Ascending aorta (tissue), 2 donors: ENCODE measurements at regions not wholly inside any gene's neighbourhood (a gene's known extent, or its start where the extent isn't known, plus 50 kb on each side); places are given as distances from the start of the nearest gene placed in this dataset.

Source experiments
- DNase-seq, 2 donors: peaks; one replicate each; pipeline ENCODE4 v3.0.0-alpha.2; 2019; ENCODE audit warnings: low spot score in 2 of 2
- H3K27ac ChIP-seq, 2 donors: fragments of 200-600 bp; sonication (generic); one replicate each; pipeline ENCODE4 v1.5.1; 2016 to 2017; ENCODE audit warnings: mild to moderate bottlenecking in 1 of 2
- H3K27me3 ChIP-seq: fragments of 200-600 bp; sonication (generic); one replicate; pipeline ENCODE4 v1.5.1; 2017
- H3K36me3 ChIP-seq, 2 donors: fragments of 200-600 bp; sonication (generic); one replicate each; pipeline ENCODE4 v1.5.1; 2016
- H3K4me1 ChIP-seq, 2 donors: fragments of 200-600 bp; sonication (generic); one replicate each; pipeline ENCODE4 v1.5.1; 2016 to 2017; ENCODE audit warnings: mild to moderate bottlenecking in 1 of 2
- H3K4me3 ChIP-seq, 2 donors: fragments of 200-600 bp; sonication (generic); one replicate each; pipeline ENCODE4 v1.5.1; 2016 to 2017; ENCODE audit warnings: mild to moderate bottlenecking in 1 of 2
- H3K9me3 ChIP-seq, 2 donors: fragments of 200-600 bp; sonication (generic); one replicate each; pipeline ENCODE4 v1.5.1; 2016
- intact Hi-C: fragments of 100-400 bp; cut with DNase I; formaldehyde crosslinking; loops from one replicate; pipeline ENCODE4 v1.15.1; 2023
- TF ChIP-seq, protein P1 (sequence below), 3 experiments: fragments of 200-600 bp in 2 of 3; fragments of 450-650 bp in 1 of 3; sonication (generic) in 2 of 3; IDR thresholded peaks; one replicate each; pipeline ENCODE4 v1.5.1; 2016 to 2019; ENCODE audit warnings: antibody characterized with exemption in 3 of 3, mild to moderate bottlenecking in 1 of 3, moderate library complexity in 1 of 3

DNA sequence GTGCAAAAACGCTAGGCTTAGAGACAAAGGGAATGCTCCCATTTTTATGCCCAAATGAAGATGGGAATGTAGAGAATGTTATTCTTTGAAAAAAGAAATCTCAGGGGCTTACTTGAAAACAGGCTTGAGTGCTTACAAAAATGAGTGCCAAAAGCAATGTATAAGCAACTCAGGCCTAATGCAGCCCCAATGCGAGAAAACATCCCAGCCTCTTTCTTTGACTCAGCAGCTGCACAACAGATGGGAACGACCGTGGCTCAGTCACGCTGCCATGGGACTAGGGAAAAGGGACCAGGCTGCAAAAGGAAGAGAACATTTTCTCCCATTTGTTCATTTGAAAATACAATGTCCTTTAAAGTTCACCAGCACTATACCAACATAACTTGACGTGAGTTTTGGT, 246.4 kb upstream of the LRIG1 start:
- Histone ChIP-seq H3K36me3 (no peaks in the 10 kb centered on the region), H3K9me3 (no peaks in the 10 kb centered on the region), H3K4me1 (no peaks in the 10 kb centered on the region), H3K27ac (no peak overlapping the region), H3K27me3 (no peaks in the 10 kb centered on the region), H3K4me3 (no peak overlapping the region)
- intact Hi-C loops = no loop called here
- DNase-seq = no peak
- TF ChIP-seq, protein P1, sequence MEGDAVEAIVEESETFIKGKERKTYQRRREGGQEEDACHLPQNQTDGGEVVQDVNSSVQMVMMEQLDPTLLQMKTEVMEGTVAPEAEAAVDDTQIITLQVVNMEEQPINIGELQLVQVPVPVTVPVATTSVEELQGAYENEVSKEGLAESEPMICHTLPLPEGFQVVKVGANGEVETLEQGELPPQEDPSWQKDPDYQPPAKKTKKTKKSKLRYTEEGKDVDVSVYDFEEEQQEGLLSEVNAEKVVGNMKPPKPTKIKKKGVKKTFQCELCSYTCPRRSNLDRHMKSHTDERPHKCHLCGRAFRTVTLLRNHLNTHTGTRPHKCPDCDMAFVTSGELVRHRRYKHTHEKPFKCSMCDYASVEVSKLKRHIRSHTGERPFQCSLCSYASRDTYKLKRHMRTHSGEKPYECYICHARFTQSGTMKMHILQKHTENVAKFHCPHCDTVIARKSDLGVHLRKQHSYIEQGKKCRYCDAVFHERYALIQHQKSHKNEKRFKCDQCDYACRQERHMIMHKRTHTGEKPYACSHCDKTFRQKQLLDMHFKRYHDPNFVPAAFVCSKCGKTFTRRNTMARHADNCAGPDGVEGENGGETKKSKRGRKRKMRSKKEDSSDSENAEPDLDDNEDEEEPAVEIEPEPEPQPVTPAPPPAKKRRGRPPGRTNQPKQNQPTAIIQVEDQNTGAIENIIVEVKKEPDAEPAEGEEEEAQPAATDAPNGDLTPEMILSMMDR (IDR thresholded peaks at IDR 0.05) = no peak

DNA sequence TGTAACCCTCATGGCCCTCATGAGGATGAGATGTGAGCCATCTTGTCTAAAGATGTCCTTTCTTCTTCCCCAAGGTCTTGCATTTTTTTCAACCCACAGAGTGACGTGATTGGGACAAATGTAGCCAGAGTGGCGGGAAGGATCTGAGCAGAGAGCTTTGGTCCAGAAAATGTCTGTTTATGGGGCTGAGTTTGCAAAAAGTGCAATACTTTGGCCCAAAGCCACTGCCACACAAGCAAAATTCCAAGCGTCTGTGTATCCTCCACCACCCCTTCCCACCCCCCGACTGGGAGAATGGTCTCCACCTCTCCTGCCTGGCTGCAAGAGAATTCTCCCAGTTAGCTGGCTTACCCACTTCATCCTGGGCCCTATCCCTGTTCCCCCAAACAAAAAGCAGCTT, 246.9 kb upstream of the LRIG1 start:
- H3K27me3 ChIP-seq = no peaks in the 10 kb centered on the region
- intact Hi-C loops = no loop called here
- H3K36me3 ChIP-seq = no peaks in the 10 kb centered on the region
- H3K27ac ChIP-seq = no peak overlapping the region
- DNase-seq = no peak
- no peaks in the 10 kb centered on the region for H3K9me3 ChIP-seq
- TF ChIP-seq, protein P1 (IDR thresholded peaks at IDR 0.05) = no peak
- H3K4me1 ChIP-seq = no peaks in the 10 kb centered on the region
- no peak overlapping the region for H3K4me3 ChIP-seq

DNA sequence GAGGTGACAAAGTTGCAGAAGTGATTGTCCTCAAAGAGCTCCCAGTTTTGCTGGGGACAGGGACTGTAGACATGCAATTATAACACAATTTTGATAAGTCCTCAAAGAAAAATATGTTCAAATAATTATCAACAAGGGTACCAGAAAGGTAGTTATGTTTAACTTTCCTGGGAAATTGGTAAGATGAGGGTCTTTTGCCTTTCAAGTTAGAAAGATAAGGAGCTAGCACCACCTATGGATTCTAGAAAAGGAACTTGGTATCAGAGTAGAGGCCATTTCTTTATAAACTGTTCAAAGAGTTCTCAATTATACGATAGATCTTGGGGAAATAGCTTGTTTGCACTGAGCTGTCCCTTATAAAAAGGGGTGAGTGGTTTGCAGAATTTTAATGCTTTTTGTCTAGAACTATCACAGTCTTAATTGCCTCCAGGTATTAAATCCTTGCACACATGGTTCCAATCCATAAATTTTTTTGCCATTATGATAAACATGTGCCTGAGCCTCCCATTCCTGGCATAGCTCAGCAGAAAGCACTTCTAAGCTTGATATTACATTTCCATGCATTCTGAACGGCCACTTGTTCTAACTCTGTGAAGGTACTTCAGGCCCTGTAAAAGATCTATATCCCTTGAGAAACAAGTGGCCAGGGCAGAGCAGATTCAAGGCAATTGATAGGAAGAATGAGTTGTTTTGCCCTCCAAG, 247.5 kb upstream of the LRIG1 start:
- no peak for DNase-seq
- no peaks in the 10 kb centered on the region for H3K27me3 ChIP-seq
- TF ChIP-seq, protein P1 (IDR thresholded peaks at IDR 0.05) = no peak
- no peak overlapping the region for H3K4me3 ChIP-seq
- no peak overlapping the region for H3K27ac ChIP-seq
- intact Hi-C loops = no loop called here
- H3K36me3 ChIP-seq = no peaks in the 10 kb centered on the region
- H3K4me1 ChIP-seq = no peaks in the 10 kb centered on the region
- no peaks in the 10 kb centered on the region for H3K9me3 ChIP-seq

DNA sequence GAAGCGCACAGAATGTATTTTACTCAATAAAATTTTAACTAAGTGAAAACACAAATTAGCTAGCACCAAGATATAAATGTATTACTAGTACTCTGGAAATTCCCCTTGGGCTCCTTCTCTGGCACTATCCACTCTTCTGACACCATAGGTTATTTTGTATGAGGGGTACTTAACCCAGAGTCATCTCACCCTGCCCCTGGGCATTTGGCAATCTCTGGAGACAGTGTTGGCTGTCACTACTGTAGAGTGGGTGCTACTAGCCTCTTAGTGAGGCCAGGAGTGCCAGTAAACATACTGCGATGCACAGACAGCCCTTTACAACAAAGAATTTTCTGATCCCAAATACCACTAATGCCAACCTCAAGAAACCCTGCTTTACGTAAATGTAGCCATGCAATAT, 246.3 kb upstream of the KBTBD8 start:
- no peak overlapping the region for H3K4me3 ChIP-seq
- H3K27ac ChIP-seq = no peak overlapping the region
- no peaks in the 10 kb centered on the region for H3K27me3 ChIP-seq
- no peaks in the 10 kb centered on the region for H3K4me1 ChIP-seq
- TF ChIP-seq, protein P1 (IDR thresholded peaks at IDR 0.05) = no peak
- DNase-seq = no peak
- intact Hi-C loops = no loop called here
- H3K9me3 ChIP-seq = no peaks in the 10 kb centered on the region
- H3K36me3 ChIP-seq = no peaks in the 10 kb centered on the region

DNA sequence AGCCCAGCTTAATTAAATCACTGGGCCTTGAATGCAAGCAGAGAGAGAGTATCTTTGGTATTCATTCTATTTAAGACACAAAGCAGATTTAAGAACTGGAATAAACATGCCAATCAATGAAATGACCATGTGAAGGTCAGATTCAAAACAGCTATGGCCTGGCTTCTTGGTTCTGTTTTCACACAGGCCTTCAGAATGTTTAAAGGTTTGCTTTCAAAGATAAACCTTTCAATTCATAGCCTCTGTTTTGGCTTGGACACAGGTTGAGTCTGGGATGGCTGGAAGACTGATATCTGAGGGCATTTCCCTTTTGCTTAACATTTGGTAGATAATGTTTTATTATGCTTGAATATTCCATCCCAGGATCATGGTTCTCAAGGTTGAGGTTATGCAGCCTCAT, 244.4 kb upstream of the KBTBD8 start:
- Histone ChIP-seq H3K36me3 (no peaks in the 10 kb centered on the region), H3K4me3 (no peak overlapping the region), H3K27ac (no peak overlapping the region), H3K9me3 (no peaks in the 10 kb centered on the region), H3K4me1 (no peaks in the 10 kb centered on the region), H3K27me3 (no peaks in the 10 kb centered on the region)
- TF ChIP-seq, protein P1 (IDR thresholded peaks at IDR 0.05) = no peak
- DNase-seq = no peak
- intact Hi-C loops = no loop called here

DNA sequence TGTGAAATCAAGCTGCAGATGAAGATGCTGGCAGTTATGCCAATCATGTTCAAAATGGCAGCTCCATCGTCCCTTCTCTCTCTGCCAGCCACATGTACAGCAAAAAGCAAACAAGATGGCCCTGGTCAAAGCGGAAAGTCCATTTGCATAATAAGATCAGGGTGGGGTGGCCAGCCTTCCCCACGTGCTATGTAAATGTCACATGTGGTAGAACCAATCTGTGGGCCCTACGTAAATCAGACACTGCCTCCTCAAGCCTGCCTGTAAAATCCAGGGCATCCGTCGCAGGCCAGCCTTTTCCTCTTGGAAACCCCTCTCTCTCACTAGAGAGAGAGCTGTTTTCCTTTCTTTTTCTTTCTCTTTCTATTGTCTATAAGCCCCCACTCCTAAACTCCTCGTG, 243.5 kb upstream of the KBTBD8 start:
- Histone ChIP-seq H3K36me3 (no peaks in the 10 kb centered on the region), H3K27ac (no peak overlapping the region), H3K4me3 (no peak overlapping the region), H3K9me3 (no peaks in the 10 kb centered on the region), H3K4me1 (no peaks in the 10 kb centered on the region), H3K27me3 (no peaks in the 10 kb centered on the region)
- intact Hi-C loops = no loop called here
- TF ChIP-seq, protein P1 (IDR thresholded peaks at IDR 0.05) = no peak
- DNase-seq = no peak
